UCSD-AML1 (cell line): ENCODE measurements at regions not wholly inside any gene's neighbourhood (a gene's known extent, or its start where the extent isn't known, plus 50 kb on each side); places are given as distances from the start of the nearest gene placed in this dataset.
"Not testable (repeated sequence)": the region's sequence is repeated elsewhere in the genome, so short reads cannot be mapped to it uniquely, and the experiment has no call there.

Source experiments
- DNase-seq: peaks from one replicate; lab custom pipeline; 2025; ENCODE audit not compliant: unreplicated experiment; lab: John Stamatoyannopoulos, UW

DNA sequence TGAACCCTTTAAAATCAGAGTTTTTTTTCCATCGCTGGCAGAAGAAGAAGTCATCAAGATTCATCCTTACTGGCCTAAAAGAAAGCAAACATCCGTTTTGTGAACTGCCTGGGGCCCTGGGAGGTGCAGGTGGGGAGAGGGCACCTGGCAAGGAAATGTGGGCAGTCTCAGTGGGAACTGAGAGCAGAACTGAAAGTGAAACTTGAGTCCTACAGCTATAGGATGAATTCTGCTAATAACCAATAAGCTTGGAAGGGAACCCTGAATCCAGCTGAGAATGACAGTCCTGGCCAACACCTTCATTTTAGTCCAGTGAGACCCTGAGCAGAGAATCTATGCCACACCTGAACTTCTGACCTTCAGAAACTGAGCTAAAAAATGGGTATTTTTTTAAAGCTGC is 130.1 kb upstream of the ASCC3 start:
- peak; percentile 7 for DNase-seq

DNA sequence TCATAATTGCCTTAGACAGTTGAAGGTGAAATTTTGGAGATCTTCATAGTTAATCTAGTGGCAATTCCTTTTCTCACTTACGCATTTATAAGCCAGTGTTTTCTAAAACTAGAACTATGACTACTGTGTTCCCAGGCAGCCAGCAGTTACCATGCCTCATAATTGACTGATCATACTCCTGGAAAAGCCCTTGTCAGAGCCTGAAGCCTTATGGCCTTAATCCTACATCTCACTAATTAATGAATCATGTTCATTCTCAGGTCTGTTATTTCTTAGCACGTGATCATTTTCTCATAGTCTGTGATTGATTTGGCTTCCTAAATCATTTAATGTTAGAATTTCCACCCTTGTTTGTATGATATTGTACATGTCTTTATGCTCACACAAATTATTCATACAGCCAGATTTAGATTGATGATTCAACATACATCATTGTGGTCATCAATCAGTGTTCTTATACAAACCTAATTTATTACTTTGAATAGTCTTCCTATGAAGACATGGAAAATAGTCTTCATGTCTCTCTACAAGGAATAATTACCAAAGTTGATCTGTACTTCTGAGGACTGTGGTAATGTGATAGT is 132.6 kb upstream of the ASCC3 start:
- no peak for DNase-seq

DNA sequence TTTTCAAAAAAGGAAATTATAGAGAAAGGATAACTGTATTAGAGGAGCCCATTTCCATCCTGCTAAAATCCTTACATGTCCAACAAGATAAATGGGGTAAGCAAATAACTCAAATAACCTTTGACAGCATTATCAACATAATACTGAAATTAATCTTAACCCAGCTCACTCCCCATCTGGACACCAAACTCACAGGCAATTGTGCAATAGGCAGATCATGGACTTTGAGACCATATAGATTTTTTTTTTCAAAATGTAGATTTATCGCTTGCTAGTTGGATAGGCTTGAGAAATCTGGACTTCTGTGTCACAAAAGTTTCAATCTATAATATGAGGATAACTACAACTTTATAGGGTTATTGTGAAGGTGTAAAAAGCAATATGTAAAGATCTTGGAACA is 134.4 kb upstream of the ASCC3 start:
- DNase-seq: no peak

DNA sequence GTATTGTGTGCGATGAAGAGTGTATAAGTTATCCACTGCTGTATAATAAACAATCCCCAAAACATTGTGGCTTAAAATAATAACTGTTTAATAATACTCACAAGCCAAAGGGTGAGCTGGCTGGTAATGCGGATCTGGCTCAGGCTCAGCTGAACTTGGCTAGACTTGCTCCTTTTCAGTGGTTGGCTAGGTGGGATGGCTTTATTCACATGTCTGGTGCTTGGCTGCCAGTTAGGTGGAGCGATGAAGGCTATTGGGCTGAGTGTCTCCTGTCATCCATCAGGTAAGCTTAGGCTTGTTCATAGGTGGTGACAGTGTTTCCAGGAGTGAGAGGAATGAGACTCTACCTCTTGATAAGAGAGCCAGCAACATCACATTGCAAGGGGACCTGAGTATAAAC is 135.0 kb upstream of the ASCC3 start:
- no peak for DNase-seq

DNA sequence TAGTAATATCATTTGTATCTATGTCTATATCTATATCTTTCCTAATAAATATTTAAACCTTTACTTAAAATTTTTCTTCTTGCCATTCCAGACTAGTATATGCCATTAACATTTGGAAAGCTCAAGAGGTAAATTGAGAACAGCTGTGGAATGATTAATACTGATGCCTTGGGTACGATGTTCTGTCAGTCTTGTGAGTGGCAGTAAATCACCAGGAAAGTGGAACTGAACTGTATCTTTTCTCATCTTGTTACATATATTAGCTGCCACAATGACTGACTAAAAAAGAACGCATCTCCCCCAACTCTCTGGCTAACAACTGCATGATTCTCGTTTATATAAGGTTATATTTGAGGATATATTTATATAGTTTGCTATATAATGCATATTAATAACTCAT is 137.0 kb upstream of the ASCC3 start:
- DNase-seq: no peak

DNA sequence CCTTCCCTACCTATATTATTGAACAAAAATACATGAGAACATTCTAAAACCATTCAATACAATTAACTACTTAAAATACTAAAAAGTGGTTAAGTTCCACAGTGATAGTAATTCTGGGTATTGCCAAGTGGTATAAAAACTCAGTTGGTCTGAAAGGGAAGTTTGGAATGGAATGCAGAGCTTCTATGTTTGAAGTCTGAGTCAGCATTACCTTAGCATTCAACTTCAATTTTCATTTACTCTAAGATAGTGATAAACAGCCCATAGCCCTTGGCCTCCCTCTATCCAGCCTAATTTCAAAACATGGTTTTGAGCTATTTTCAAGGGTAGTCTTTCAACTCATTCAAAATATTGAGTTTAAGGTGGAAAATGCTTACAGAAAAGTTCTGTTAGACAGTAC is 140.4 kb upstream of the ASCC3 start:
- DNase-seq: no peak

DNA sequence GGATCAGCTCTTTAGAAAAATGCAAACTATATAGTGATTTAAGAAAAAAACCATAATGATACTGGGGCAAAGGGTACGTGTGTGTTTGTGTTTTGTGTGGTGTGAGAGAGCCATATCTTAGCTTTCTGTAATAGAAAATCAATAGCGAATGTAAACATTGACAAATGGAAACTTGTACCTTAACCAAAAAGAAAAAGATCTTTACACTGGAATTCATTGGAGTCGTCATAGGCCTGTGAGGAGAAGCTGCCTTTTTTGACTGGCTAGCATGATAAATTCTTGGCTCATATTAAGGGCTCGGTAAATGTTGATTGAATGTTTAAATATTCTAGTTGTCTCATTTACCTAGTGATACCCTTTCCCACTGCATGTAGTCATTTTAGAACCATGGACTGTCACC is 161.8 kb upstream of the ASCC3 start:
- DNase-seq: no peak

DNA sequence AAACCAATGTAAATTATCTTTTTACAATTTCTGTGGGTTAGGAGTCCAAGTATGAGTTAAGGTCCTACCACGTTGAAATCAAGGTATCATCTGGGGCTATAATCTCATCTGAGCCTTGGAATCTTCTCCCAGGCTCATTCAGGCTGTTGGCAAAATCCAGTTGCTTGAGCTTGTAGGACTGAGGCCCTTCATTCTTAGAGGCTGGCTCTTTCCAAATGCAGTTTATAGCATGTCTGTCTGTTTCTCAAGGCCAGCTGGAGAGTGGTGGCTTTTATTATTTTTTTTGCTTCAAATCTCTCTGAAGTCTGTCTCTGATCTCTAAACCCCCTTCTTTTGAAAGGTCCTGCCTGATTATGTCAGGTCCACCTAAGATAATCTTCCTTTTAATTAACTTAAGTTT is 177.2 kb upstream of the ASCC3 start:
- DNase-seq: no peak

DNA sequence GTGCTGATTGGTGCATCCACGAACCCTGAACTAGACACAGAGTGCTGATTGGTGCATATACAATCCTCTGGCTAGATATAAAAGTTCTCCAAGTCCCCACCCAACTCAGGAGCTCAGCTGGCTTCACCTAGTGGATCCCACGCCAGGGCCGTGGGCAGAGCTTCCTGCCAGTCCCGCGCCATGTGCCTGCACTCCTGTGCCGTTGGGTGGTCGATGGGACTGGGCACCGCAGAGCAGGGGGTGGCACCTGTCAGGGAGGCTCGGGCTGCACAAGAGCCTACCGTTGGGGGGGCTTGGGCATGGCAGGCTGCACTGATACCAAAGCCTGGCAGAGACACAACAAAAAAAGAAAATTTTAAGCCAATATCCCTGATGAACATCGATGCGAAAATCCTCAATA is 185.4 kb upstream of the ASCC3 start:
- no peak for DNase-seq

DNA sequence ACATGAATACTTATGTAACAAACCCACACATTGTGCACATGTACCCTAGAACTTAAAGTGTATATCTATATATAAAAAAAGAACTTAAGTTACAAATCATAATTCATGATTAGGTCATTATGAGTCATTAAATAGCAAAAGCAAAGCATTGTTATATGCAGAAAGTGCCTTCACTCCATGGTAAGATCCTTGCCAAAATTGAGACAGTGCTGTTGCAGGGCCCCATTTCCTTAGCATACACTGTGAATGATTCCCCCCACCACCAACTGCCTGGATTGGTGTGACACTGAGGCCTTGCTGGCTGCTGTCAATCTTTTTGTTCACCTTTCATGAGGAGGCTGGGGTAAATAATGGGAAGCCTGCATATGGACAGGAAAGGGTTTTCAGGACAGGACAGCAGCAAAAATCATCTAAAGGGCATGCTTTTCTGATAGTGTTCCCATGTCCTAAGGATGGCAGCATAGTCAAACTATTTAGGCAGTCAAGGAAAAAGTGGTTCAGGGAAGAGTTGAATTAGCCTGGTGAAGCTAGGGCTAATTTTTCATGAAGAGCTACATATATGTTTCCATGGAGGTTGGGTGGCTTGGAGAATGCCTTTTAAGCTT is 188.2 kb upstream of the ASCC3 start:
- DNase-seq: no peak

DNA sequence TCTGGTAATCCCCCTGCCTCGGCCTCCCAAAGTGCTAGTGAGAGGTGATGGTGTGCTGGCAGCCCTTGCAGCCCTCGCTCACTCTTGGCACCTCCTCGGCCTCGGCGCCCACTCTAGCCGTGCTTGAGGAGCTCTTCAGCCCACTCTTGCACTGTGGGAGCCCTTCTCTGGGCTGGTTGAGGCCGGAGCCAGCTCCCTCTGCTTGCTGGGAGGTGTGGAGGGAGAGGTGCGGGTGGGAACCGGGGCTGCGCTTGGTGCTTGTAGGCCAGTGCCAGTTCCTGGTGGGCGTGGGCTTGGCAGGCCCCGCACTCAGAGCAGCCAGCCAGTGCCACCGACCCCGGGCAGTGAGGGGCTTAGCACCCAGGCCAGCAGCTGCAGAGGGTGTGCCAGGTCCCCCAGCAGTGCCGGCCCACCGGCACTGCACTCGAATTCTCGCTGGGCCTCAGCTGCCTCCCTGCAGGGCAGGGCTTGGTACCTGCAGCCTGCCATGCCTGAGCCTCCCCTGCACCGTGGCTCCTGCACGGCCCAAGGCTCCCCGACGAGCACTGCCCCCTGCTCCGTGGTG is 189.0 kb upstream of the ASCC3 start:
- no peak for DNase-seq

DNA sequence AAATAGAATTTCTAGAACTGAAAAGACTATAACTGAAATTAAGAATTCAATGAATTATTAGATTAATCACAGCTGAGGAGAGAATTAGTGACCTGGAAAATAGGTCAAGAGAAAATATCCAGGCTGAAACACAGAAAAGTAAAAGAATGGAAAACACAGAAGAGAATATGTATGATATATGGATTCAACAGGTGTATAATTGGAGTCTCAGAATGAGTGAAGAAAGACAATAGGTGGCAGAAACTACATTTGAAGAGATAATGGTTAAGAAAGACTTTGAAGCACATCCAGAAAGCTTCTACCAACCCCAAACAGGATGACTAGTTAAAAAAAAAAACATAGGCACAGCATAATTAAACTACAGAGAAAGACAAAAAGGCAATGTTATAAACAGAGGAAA is 196.2 kb upstream of the ASCC3 start:
- no peak for DNase-seq

DNA sequence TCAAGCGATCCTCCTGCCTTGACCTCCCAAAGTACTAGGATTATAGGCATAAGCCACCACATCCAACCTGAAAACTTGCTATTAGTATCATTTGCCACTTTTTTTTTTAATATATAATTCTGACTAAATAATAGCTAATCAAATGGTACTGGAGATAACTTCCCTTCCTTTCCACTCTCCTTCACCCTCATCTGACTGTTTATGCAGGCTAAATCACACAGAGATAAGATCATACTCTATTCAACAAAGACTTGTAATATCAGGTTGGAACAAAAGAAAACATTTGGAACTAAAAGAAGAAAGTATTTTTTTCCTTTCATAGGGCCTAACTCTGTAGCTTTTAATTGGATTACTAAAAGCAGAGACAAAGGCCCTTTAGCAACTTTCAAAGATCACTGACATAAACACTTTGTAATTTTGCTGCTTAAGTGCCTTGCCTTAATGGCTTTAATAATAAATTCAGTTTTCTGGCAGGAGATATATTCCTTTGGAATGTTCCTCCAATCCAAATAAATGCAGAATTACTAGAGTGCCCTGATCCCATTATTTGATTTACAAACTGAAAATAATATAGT is 198.7 kb upstream of the ASCC3 start:
- DNase-seq: no peak

DNA sequence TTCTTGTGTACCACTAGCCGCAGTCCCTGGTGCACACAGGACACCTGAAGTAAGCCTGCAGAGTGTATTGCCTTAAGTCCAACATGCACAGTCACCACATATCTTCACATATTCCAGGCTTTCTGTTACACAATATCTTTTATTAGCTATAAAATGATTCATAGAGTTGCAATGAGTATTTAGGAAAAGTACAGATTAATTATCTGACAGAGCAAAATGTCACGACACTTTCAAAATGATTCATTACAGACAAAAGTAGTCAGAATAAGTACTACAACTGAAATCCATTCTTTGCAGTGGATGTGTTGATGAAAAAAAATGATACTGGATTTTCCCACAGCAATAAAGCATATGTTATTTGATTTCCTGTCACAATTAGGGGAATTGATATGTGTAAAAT is 199.5 kb upstream of the ASCC3 start:
- DNase-seq: no peak

DNA sequence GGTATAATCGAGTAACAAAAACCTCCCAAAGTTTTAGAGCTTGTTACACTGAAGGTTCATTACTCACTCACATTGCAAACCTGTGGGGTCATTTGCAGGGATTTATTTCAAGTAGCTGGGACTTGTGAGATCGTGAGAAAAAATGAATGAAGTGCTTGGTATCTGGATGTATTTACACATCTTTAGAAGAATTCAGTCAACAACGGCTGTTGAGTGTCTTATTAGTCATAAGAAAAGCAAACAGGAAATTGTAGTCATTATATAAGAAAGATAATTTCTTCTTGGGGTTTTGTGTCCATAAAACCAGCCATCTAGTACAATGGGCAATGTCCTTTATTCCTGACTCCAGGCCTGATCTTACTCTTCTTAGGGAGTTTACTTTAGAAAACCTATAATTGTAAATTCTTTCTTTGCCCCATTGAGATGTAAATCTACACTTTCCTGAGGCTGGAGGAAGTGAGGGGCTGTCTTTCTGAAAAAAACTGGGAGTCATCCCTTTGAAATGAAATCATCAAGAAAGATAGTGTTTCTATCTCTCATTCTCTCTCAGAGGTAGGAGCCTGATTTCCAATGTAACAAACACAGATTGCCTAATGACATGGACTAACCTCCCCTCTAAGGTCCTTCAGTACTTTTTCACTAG is 202.5 kb upstream of the ASCC3 start:
- DNase-seq: no peak

DNA sequence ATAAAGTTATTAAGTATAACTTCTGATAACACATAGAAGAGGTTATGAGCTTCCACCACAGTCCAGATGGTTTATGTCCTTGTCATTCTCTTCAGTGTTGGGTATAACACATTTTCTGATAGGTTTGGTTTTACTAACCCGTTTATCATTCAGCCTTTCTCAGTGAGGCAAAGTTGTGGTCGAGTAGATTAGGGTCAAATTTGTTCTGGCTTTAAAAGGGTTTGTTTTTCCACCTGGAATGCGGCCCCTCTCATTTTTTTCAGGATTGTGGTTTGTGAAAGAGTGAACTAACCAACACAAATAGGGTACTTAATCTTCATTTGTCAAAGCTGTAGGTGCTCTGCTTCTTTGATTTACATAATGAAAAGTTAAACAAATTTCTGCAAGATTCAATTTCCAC is 204.2 kb upstream of the ASCC3 start:
- no peak for DNase-seq

DNA sequence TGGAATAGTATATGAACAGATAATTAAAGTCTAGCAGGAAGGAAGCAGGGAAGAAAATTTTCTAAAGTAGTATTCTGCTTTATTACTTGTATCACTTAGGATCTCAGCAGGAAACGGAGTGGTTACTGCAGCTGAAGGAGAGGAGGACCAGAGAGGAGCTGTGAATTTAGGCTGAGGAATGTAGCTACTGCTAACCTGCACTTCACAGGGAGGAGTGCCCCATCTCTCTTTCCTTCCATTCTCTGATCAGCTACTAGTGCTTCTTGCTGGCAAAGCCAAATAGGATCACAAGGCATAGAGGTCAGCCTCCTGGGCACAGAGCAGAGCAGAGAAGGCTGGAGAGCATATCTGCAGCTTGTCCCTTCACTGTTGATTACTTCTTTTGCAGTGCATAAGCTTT is 205.3 kb upstream of the ASCC3 start:
- no peak for DNase-seq

DNA sequence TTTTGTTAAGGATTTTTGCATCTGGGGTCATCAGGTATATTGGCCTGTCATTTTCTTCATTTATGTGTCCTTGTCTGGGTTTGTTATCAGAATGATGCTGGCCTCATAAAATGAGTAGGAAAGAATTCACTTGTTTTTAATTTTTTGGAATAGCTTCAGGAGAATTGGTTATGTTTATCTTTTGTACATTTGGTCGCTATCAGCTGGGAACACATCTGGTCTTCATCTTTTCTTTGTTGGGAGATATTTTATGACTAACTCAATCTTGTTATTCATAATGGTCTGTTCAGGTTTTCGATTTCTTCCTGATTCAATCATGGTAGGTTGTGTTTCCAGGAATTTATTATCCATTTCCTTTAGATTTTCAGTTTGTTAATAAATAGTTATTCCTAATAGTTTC is 207.5 kb upstream of the ASCC3 start:
- no peak for DNase-seq

DNA sequence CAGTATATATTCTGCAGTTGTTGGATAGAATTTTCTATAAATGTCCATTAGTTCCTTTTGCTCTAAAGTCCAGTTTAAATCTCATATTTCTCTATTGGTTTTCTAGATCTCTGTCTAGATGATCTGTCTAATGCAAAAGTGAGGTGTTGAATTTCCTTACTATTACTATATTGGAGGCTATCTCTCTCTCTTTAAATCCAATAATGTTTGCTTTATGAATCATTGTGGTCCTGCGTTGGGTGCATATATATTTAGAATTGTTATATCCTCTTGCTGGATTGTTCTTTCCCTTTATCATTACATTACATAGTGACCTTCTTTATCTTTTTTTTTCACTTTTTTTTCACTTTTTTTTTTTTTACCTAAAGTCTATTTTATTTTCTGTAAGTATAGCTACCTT is 208.5 kb upstream of the ASCC3 start:
- DNase-seq: no peak

DNA sequence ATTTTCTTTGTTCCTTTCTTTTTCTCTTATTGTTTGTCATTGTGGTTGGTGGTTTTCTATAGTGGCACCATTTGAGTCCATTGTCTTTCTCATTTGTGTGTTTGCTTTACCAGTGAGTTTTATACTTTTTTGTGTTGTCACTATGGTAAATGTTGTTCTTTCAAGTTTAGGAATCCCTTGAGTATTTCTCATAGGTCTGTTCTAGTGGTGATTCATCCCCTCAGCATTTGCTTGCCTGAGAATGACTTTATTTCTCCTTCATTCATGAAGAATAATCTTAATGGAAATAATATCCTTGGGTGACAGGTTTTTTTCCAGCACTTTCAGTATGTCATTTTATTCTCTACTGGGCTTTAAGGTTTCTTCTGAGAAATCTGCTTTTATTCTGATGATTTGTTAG is 209.2 kb upstream of the ASCC3 start:
- no peak for DNase-seq

DNA sequence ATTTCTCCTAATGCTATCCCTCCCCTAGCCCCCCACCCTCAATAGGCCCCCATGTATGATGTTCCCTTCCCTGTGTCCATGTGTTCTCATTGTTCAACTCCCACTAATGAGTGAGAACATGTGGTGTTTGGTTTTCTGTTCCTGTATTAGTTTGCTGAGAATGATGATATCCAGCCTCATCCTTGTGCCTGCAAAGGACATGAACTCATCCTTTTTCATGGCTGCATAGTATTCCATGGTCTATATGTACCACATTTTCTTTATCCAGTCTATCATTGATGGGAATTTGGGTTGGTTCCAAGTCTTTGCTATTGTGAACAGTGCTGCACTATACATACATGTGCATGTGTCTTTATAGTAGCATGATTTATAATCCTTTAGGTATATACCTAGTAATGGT is 217.5 kb upstream of the ASCC3 start:
- not testable (repeated sequence) for DNase-seq

DNA sequence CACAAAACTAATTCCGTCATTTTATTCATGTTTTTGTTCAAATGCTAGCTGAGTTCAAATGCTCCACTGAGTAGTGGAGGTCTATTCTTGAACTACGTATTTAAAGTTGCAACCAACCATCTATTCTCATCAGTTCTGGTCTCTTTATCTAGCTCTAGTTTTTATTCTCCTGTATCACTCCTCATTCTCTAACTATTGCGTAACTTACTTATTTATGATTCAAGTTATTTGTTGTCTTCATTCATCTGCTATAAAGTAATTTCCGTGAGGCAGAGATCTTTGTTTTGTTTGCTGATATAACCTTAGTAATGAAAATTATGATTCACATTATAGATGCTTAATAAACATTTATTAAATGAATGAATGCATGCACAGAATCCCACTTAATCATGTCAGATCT is 221.6 kb upstream of the ASCC3 start:
- DNase-seq: no peak
